MM.1S (cell line): ENCODE measurements at regions not wholly inside any gene's neighbourhood (a gene's known extent, or its start where the extent isn't known, plus 50 kb on each side); places are given as distances from the start of the nearest gene placed in this dataset.

Experiments used
- EZH2 ChIP-seq: fragments of 300-600 bp; sonication (generic); optimal IDR thresholded peaks from 2 replicates; pipeline ENCODE3; 2017; ENCODE audit warnings: low read depth, mild to moderate bottlenecking, antibody characterized with exemption, low read length, mixed read lengths
- EZH2phosphoT487 ChIP-seq: fragments of 300-600 bp; sonication (generic); IDR thresholded peaks from 2 replicates; pipeline ENCODE4 v1.6.1; 2018; ENCODE audit warnings: antibody characterized with exemption, low read length
- TF ChIP-seq, protein P1 (sequence below): fragments of 300-600 bp; sonication (generic); IDR thresholded peaks from 2 replicates; pipeline ENCODE4 v1.5.1; 2016; ENCODE audit warnings: antibody characterized with exemption, low read length, mixed read lengths

DNA sequence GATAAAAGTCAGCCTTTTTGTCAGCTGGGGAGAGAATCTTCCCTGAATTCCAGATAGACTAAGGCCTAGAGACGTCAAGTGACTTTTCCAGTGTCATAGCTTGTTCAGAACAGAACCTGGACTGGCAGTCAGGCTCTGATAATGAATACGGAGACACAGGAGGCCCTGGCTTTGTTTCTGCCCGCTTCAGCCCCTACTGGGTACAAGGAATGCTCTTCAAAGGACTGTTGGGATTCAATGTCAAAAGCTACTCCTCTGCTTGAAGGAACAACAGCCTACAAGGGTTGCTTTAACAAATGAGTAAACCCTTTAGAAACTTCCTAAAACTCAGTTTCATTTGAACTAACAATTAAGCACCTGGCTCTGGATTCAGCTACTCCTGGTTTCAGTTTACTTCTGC, 412.3 kb downstream of the OXSM start:
- TF ChIP-seq EZH2phosphoT487 (no peak), EZH2 (no peak)
- TF ChIP-seq, protein P1, sequence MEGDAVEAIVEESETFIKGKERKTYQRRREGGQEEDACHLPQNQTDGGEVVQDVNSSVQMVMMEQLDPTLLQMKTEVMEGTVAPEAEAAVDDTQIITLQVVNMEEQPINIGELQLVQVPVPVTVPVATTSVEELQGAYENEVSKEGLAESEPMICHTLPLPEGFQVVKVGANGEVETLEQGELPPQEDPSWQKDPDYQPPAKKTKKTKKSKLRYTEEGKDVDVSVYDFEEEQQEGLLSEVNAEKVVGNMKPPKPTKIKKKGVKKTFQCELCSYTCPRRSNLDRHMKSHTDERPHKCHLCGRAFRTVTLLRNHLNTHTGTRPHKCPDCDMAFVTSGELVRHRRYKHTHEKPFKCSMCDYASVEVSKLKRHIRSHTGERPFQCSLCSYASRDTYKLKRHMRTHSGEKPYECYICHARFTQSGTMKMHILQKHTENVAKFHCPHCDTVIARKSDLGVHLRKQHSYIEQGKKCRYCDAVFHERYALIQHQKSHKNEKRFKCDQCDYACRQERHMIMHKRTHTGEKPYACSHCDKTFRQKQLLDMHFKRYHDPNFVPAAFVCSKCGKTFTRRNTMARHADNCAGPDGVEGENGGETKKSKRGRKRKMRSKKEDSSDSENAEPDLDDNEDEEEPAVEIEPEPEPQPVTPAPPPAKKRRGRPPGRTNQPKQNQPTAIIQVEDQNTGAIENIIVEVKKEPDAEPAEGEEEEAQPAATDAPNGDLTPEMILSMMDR = no peak
